ENCODE measurements at regions not wholly inside any gene's neighbourhood (a gene's known extent, or its start where the extent isn't known, plus 50 kb on each side); places are given as distances from the start of the nearest gene placed in this dataset.

- TF ChIP-seq CTCF (IDR thresholded peaks at IDR 0.05) (no peak), POLR2AphosphoS5 (IDR thresholded peaks at IDR 0.05; ENCODE audit: low read depth, low read length) (no peak), TCF7L2 (IDR thresholded peaks at IDR 0.05; ENCODE audit: low read depth, low read length) (no peak), REST (IDR thresholded peaks at IDR 0.05; ENCODE audit: insufficient read depth in 1 of 2, low read depth in 2 of 2, low read length in 1 of 2) (no peak)
Measured at GRCh38 chr11:134973801-134974200, 561.8 kb upstream of the B3GAT1 start.

Measured in Panc1 (cell line).